ENCODE measurements at regions not wholly inside any gene's neighbourhood (a gene's known extent, or its start where the extent isn't known, plus 50 kb on each side); places are given as distances from the start of the nearest gene placed in this dataset.
"Not testable (repeated sequence)": the region's sequence is repeated elsewhere in the genome, so short reads cannot be mapped to it uniquely, and the experiment has no call there.

DNA sequence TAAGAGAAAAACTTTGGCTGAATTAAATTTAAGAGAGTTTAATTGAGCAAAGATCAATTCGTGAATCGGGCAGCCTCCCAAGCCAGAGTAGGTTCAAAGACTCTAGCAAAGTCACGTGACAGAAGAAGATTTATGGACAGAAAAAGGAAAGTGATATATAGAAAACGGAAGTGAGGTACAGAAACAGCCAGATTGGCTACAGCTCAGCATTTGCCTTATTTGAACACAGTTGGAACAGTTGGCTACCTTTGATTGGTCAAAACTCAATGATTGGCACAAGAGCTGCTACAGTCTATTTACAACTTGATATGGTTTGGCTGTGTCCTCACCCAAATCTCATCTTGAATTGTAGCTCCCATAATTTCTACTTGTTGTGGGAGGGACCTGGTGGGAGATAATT, 102.6 kb downstream of the PLG start:
- TF ChIP-seq, protein P1, sequence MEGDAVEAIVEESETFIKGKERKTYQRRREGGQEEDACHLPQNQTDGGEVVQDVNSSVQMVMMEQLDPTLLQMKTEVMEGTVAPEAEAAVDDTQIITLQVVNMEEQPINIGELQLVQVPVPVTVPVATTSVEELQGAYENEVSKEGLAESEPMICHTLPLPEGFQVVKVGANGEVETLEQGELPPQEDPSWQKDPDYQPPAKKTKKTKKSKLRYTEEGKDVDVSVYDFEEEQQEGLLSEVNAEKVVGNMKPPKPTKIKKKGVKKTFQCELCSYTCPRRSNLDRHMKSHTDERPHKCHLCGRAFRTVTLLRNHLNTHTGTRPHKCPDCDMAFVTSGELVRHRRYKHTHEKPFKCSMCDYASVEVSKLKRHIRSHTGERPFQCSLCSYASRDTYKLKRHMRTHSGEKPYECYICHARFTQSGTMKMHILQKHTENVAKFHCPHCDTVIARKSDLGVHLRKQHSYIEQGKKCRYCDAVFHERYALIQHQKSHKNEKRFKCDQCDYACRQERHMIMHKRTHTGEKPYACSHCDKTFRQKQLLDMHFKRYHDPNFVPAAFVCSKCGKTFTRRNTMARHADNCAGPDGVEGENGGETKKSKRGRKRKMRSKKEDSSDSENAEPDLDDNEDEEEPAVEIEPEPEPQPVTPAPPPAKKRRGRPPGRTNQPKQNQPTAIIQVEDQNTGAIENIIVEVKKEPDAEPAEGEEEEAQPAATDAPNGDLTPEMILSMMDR (IDR thresholded peaks at IDR 0.05; ENCODE audit: unreplicated experiment), result no peak
- H3K36me3 Mint-ChIP-seq, result no peaks in the 10 kb centered on the region
- peaks cover 21% of the 10 kb centered on the region for H3K9me3 Mint-ChIP-seq
- H3K4me3 Mint-ChIP-seq, result no peak overlapping the region
- H3K27ac Mint-ChIP-seq, result no peak overlapping the region
- H3K4me1 Mint-ChIP-seq, result no peaks in the 10 kb centered on the region
- no peaks in the 10 kb centered on the region for H3K27me3 Mint-ChIP-seq (ENCODE audit: low read depth)
- no peak for DNase-seq (ENCODE audit: low spot score in 2 of 2, unreplicated experiment in 2 of 2)

DNA sequence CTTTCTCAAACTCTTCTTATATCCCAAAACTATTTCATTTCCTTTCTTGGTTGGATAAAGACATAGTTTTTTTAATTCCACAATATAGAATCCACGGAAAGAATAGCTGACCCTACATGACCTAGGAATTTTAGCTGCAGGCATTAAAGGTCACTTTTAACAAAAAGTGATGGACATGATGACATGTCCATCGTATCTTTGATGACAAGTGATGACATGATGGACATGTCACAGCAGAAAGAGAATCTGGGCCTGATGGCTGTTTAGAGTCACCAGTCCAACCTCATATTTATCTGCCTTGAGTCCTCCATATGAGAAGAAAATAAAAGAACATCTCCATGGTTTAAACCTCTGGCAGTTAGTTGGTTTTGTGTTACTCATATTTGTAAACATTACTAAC, 106.2 kb downstream of the PLG start:
- Mint-ChIP-seq H3K36me3 (no peaks in the 10 kb centered on the region), H3K27me3 (ENCODE audit: low read depth) (no peaks in the 10 kb centered on the region), H3K9me3 (peaks cover 4% of the 10 kb centered on the region), H3K4me1 (no peaks in the 10 kb centered on the region), H3K27ac (no peak overlapping the region), H3K4me3 (no peak overlapping the region)
- TF ChIP-seq, protein P1 (IDR thresholded peaks at IDR 0.05; ENCODE audit: unreplicated experiment), result no peak
- no peak for DNase-seq (ENCODE audit: low spot score in 2 of 2, unreplicated experiment in 2 of 2)

DNA sequence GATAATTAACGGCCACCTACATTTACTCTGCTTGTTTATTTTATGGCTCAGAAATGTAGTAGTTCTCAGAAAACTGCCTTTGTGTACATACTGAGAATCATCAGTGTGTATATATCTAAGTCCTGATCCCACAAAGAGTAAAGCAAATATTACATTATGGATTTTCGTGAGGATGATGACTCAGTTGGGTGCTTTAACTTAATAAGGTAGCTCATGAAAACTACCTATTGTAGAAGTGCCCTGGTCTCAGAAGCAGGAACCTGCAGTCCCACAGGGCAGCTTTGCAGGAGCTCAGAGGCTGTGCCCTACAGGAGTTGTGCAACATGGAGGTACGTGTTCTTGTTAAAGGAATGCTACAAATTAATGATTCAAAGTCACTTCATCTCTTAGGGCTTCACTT, 108.2 kb downstream of the PLG start:
- H3K4me1 Mint-ChIP-seq, result no peaks in the 10 kb centered on the region
- no peaks in the 10 kb centered on the region for H3K9me3 Mint-ChIP-seq
- no peak for DNase-seq (ENCODE audit: low spot score in 2 of 2, unreplicated experiment in 2 of 2)
- no peak overlapping the region for H3K27ac Mint-ChIP-seq
- no peaks in the 10 kb centered on the region for H3K27me3 Mint-ChIP-seq (ENCODE audit: low read depth)
- no peak overlapping the region for H3K4me3 Mint-ChIP-seq
- no peaks in the 10 kb centered on the region for H3K36me3 Mint-ChIP-seq
- TF ChIP-seq, protein P1 (IDR thresholded peaks at IDR 0.05; ENCODE audit: unreplicated experiment), result no peak

DNA sequence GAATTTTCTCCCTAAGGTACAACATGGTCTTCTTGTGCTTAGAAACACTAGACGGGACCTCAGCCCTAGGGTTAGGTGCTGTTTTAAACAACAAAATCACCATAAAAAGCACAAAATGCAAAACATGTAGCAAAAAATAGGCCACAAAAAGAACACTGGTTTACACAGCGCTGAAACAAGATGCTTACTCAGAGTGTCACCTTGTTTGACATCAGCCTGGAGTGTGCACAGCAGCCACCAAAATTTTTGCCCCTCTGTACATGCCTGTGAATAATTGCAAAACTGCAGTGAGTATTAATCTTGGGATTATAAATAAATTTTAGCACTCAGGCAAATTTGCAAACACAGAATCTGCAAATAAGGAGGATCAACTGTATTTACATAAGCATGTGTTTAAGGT, 110.1 kb downstream of the PLG start:
- TF ChIP-seq, protein P1 (IDR thresholded peaks at IDR 0.05; ENCODE audit: unreplicated experiment), result no peak
- Mint-ChIP-seq H3K4me3 (no peak overlapping the region), H3K27me3 (ENCODE audit: low read depth) (no peaks in the 10 kb centered on the region), H3K36me3 (no peaks in the 10 kb centered on the region), H3K27ac (no peak overlapping the region), H3K4me1 (no peaks in the 10 kb centered on the region), H3K9me3 (no peaks in the 10 kb centered on the region)
- DNase-seq (ENCODE audit: low spot score in 2 of 2, unreplicated experiment in 2 of 2), result no peak

DNA sequence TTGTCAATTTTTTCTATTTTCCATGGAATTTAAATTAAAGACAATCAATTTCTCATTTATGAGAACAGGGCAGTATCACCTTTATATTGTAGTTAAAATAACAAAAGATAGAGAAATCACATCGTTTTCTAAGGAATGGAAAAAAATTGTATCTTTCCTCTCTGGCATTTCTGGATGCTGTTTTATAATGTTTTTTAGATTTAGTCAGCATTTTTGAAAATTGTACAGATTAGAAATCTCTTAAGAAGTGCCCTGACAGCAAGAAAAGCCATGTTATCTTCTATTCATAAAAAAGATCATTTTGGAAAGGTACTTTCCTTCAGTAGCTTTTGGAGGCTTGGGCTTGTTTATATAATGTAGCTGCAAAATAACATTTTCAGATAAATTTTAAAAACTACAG, 116.9 kb downstream of the PLG start:
- Mint-ChIP-seq H3K4me1 (no peaks in the 10 kb centered on the region), H3K4me3 (no peak overlapping the region), H3K9me3 (peaks cover 15% of the 10 kb centered on the region), H3K27me3 (ENCODE audit: low read depth) (no peaks in the 10 kb centered on the region), H3K27ac (no peak overlapping the region), H3K36me3 (no peaks in the 10 kb centered on the region)
- TF ChIP-seq, protein P1 (IDR thresholded peaks at IDR 0.05; ENCODE audit: unreplicated experiment), result no peak
- no peak for DNase-seq (ENCODE audit: low spot score in 2 of 2, unreplicated experiment in 2 of 2)

DNA sequence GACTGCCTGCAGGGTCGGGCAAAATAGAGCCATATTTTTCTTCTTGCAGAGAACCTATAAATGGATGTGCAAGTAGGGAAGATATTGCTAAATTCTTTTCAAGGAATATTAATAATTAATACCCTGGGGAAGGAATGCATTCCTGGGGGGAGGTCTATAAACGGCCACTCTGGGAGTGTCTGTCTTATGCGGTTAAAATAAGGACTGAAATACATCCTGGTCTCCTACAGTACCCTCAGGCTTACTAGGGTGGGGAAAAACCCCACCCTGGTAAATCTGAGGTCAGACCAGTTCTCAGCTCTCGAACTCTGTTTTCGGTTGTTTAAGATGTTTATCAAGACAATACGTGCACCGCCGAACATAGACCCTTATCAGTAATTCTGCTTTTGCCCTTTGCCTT, 118.6 kb downstream of the PLG start:
- H3K9me3 Mint-ChIP-seq, result peaks cover 15% of the 10 kb centered on the region
- DNase-seq (ENCODE audit: low spot score in 2 of 2, unreplicated experiment in 2 of 2); H3K27me3 Mint-ChIP-seq (ENCODE audit: low read depth); H3K4me3 Mint-ChIP-seq; H3K36me3 Mint-ChIP-seq; H3K27ac Mint-ChIP-seq; H3K4me1 Mint-ChIP-seq: not testable (repeated sequence)

Data from mesothelial cell of epicardium (in vitro differentiated cells).